ENCODE measurements at regions not wholly inside any gene's neighbourhood (a gene's known extent, or its start where the extent isn't known, plus 50 kb on each side); places are given as distances from the start of the nearest gene placed in this dataset.

DNA sequence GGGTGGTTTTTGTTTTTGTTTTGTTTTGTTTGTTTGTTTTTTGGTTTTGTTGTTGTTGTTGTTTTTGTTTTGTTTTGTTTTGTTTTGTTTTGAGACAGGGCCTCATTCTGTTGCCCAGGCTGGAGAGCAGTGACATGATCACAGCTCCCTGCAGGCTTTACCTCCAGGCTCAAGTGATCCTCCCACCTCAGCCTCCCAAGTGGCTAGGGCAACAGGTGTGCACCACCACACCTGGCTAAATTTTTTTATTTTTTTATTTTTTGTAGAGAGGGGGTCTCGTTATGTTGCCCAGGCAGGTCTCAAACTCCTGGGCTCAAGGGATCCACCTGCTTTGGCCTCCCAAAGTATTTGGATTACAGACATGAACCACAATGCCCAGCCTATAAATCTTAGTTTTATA lies 115.9 kb upstream of the NFE2L3 start:
- FAIRE-seq (no peak), ATAC-seq (no peak), DNase-seq (ENCODE audit: low read depth in 1 of 2, low spot score in 1 of 2) (no peak)
- Histone ChIP-seq H3K27ac (no peak overlapping the region), H3K9me3 (no peaks in the 10 kb centered on the region), H3K4me2 (no peak overlapping the region), H3K4me3 (no peak overlapping the region), H3K4me1 (no peaks in the 10 kb centered on the region)
- ChIA-PET CTCF (interaction anchor here (0.6 to 1.2 kb wide), 4 partner anchors 12 to 333 kb away, joined by 3 to 4 read pairs (median 3); no protein-coding TSS in a partner anchor), POLR2A (no interaction called here)
- TF ChIP-seq SMC3 (IDR thresholded peaks at IDR 0.05) (no peak), KDM1A (IDR thresholded peaks at IDR 0.05; ENCODE audit: low read depth) (no peak), POLR2AphosphoS2 (conservative IDR thresholded peaks at IDR 0.05; ENCODE audit: low read length) (no peak), ESRRA (IDR thresholded peaks at IDR 0.05; ENCODE audit: borderline replicate concordance, low read length) (no peak), EP300 (IDR thresholded peaks at IDR 0.05) (no peak), RAD21 (conservative IDR thresholded peaks at IDR 0.05 in 1 of 2, IDR thresholded peaks at IDR 0.05 in 1 of 2) (no peak), CBX8 (IDR thresholded peaks at IDR 0.05) (no peak), FOXS1 (CRISPR knock-in tag; IDR thresholded peaks at IDR 0.05) (no peak), EHF (CRISPR knock-in tag; IDR thresholded peaks at IDR 0.05) (no peak), PHF8 (IDR thresholded peaks at IDR 0.05; ENCODE audit: borderline replicate concordance, low read depth) (no peak), TFCP2L1 (CRISPR knock-in tag; IDR thresholded peaks at IDR 0.05) (no peak), POLR2A (IDR thresholded peaks at IDR 0.05; ENCODE audit: low read length) (no peak), EHMT2 (IDR thresholded peaks at IDR 0.05; ENCODE audit: low read depth) (no peak), NR3C1 (IDR thresholded peaks at IDR 0.05) (no peak), ZFP36 (IDR thresholded peaks at IDR 0.05; ENCODE audit: borderline replicate concordance, partially characterized antibody) (no peak)
- TF ChIP-seq, protein P1, sequence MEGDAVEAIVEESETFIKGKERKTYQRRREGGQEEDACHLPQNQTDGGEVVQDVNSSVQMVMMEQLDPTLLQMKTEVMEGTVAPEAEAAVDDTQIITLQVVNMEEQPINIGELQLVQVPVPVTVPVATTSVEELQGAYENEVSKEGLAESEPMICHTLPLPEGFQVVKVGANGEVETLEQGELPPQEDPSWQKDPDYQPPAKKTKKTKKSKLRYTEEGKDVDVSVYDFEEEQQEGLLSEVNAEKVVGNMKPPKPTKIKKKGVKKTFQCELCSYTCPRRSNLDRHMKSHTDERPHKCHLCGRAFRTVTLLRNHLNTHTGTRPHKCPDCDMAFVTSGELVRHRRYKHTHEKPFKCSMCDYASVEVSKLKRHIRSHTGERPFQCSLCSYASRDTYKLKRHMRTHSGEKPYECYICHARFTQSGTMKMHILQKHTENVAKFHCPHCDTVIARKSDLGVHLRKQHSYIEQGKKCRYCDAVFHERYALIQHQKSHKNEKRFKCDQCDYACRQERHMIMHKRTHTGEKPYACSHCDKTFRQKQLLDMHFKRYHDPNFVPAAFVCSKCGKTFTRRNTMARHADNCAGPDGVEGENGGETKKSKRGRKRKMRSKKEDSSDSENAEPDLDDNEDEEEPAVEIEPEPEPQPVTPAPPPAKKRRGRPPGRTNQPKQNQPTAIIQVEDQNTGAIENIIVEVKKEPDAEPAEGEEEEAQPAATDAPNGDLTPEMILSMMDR (IDR thresholded peaks at IDR 0.05): no peak
- TF ChIP-seq, protein P2, sequence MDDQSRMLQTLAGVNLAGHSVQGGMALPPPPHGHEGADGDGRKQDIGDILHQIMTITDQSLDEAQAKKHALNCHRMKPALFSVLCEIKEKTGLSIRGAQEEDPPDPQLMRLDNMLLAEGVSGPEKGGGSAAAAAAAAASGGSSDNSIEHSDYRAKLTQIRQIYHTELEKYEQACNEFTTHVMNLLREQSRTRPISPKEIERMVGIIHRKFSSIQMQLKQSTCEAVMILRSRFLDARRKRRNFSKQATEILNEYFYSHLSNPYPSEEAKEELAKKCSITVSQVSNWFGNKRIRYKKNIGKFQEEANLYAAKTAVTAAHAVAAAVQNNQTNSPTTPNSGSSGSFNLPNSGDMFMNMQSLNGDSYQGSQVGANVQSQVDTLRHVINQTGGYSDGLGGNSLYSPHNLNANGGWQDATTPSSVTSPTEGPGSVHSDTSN (IDR thresholded peaks at IDR 0.05): no peak
- WGBS (ENCODE audit: missing lambda C conversion rate): 5% methylated on average over 1 of the region's 1 CpG

GRCh38 chr7:26038201-26038990 lies 113.6 kb upstream of the NFE2L3 start:
- Histone ChIP-seq H3K4me1 (no peaks in the 10 kb centered on the region), H3K9me3 (no peaks in the 10 kb centered on the region), H3K27ac (no peak overlapping the region), H3K4me3 (no peak overlapping the region), H3K4me2 (no peak overlapping the region)
- DNase-seq (ENCODE audit: low read depth in 1 of 2, low spot score in 1 of 2): no peak
- ChIA-PET CTCF (interaction anchor here (1.2 kb wide), 1 partner anchor 143 kb away, joined by 4 read pairs; no protein-coding TSS in a partner anchor), POLR2A (no interaction called here)
- FAIRE-seq: no peak
- 10% methylated on average over 9 of the region's 9 CpGs for WGBS (ENCODE audit: missing lambda C conversion rate)
- ATAC-seq: no peak
- TF ChIP-seq E2F6 (IDR thresholded peaks at IDR 0.05; ENCODE audit: borderline replicate concordance, low read depth) (no peak), RNF2 (IDR thresholded peaks at IDR 0.05; ENCODE audit: borderline replicate concordance, low read depth) (no peak), NFE2L2 (conservative IDR thresholded peaks at IDR 0.05; ENCODE audit: low read length) (no peak), TFCP2L1 (CRISPR knock-in tag; IDR thresholded peaks at IDR 0.05) (no peak), USF2 (IDR thresholded peaks at IDR 0.05) (no peak), PHF8 (IDR thresholded peaks at IDR 0.05; ENCODE audit: borderline replicate concordance, low read depth) (no peak), HDAC2 (IDR thresholded peaks at IDR 0.05) (no peak), MAX (IDR thresholded peaks at IDR 0.05) (no peak), BCL3 (IDR thresholded peaks at IDR 0.05) (no peak)
- TF ChIP-seq, protein P3, sequence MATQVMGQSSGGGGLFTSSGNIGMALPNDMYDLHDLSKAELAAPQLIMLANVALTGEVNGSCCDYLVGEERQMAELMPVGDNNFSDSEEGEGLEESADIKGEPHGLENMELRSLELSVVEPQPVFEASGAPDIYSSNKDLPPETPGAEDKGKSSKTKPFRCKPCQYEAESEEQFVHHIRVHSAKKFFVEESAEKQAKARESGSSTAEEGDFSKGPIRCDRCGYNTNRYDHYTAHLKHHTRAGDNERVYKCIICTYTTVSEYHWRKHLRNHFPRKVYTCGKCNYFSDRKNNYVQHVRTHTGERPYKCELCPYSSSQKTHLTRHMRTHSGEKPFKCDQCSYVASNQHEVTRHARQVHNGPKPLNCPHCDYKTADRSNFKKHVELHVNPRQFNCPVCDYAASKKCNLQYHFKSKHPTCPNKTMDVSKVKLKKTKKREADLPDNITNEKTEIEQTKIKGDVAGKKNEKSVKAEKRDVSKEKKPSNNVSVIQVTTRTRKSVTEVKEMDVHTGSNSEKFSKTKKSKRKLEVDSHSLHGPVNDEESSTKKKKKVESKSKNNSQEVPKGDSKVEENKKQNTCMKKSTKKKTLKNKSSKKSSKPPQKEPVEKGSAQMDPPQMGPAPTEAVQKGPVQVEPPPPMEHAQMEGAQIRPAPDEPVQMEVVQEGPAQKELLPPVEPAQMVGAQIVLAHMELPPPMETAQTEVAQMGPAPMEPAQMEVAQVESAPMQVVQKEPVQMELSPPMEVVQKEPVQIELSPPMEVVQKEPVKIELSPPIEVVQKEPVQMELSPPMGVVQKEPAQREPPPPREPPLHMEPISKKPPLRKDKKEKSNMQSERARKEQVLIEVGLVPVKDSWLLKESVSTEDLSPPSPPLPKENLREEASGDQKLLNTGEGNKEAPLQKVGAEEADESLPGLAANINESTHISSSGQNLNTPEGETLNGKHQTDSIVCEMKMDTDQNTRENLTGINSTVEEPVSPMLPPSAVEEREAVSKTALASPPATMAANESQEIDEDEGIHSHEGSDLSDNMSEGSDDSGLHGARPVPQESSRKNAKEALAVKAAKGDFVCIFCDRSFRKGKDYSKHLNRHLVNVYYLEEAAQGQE (IDR thresholded peaks at IDR 0.05): no peak
- TF ChIP-seq, protein P2 (IDR thresholded peaks at IDR 0.05): no peak

Measured in A549 (cell line).